GM18909 (cell line): ENCODE measurements at regions not wholly inside any gene's neighbourhood (a gene's known extent, or its start where the extent isn't known, plus 50 kb on each side); places are given as distances from the start of the nearest gene placed in this dataset.
"Not testable (repeated sequence)": the region's sequence is repeated elsewhere in the genome, so short reads cannot be mapped to it uniquely, and the experiment has no call there.

Experiments used
- ATAC-seq: cut with Tn5 transposase; IDR thresholded peaks from one replicate; pipeline ENCODE4 v1.9.1; 2021; ENCODE audit warnings: mild to moderate bottlenecking; ENCODE audit not compliant: unreplicated experiment, poor library complexity

- ATAC-seq = no peak
These were observed 74.8 kb upstream of the CLDN5 start for GRCh38 chr22:19599004-19599403.

- ATAC-seq = no peak
These were observed 75.5 kb upstream of the CLDN5 start for GRCh38 chr22:19599626-19600243.

GRCh38 chr22:19603346-19603745 is 79.1 kb upstream of the CLDN5 start:
- not testable (repeated sequence) for ATAC-seq

GRCh38 chr22:19603767-19604166 is 79.6 kb upstream of the CLDN5 start:
- no peak for ATAC-seq

- no peak for ATAC-seq
These were observed 80.6 kb upstream of the CLDN5 start for GRCh38 chr22:19604711-19605268.

GRCh38 chr22:19605508-19606331 is 81.5 kb upstream of the CLDN5 start:
- no peak for ATAC-seq

- ATAC-seq = no peak
These were observed 82.4 kb upstream of the CLDN5 start for GRCh38 chr22:19606332-19607191.

GRCh38 chr22:19607192-19608002 is 83.2 kb upstream of the CLDN5 start:
- no peak for ATAC-seq

- no peak for ATAC-seq
These were observed 83.9 kb upstream of the CLDN5 start for GRCh38 chr22:19608003-19608690.

- ATAC-seq = not testable (repeated sequence)
These were observed 85.5 kb upstream of the CLDN5 start for GRCh38 chr22:19609753-19610152.

GRCh38 chr22:19610518-19611253 is 86.5 kb upstream of the CLDN5 start:
- ATAC-seq = no peak

- no peak for ATAC-seq
These were observed 87.4 kb upstream of the CLDN5 start for GRCh38 chr22:19611590-19611989.

GRCh38 chr22:19612866-19613572 is 88.8 kb upstream of the CLDN5 start:
- no peak for ATAC-seq

- ATAC-seq = no peak
These were observed 90.3 kb upstream of the CLDN5 start for GRCh38 chr22:19614536-19614863.

- no peak for ATAC-seq
These were observed 90.8 kb upstream of the CLDN5 start for GRCh38 chr22:19615001-19615461.

- ATAC-seq = no peak
These were observed 91.8 kb upstream of the CLDN5 start for GRCh38 chr22:19615867-19616581.
